T-cell (primary cell): ENCODE measurements at regions not wholly inside any gene's neighbourhood (a gene's known extent, or its start where the extent isn't known, plus 50 kb on each side); places are given as distances from the start of the nearest gene placed in this dataset.

Source experiments
- ATAC-seq, 4 experiments: fragments of 200-7000 bp in 3 of 4; fragments of 150-1000 bp in 1 of 4; cut with Tn5 transposase; replicated peaks in 1 of 4; 1 replicate in 3 of 4; 2 replicates in 1 of 4; pipeline ENCODE4 v1.10.0; 2021; ENCODE audit warnings: moderate library complexity in 3 of 4, mild to moderate bottlenecking in 2 of 4, moderate number of reproducible peaks in 1 of 4
- CTCF ChIA-PET, 2 donors: fragments of 300-600 bp; sonication (Branson Sonifier 250); formaldehyde crosslinking; loops; one replicate each; lab custom pipeline; 2022; ENCODE audit warnings: antibody characterized with exemption in 2 of 2; lab: Charles Lee
- POLR2A ChIA-PET, 2 donors: fragments of 300-600 bp; sonication (Branson Sonifier 250); formaldehyde crosslinking; loops; one replicate each; lab custom pipeline; 2022; ENCODE audit warnings: antibody characterized with exemption in 2 of 2; lab: Charles Lee
- DNase-seq, 35 experiments: peaks; one replicate each; pipeline versions ENCODE4 v3.0.0 to v3.0.0-alpha.2; 2013 to 2023
- H3K27ac ChIP-seq: one replicate; pipeline ENCODE4 v1.5.1; 2013; ENCODE audit warnings: low read length
- H3K27me3 ChIP-seq, 2 experiments: replicated peaks in 1 of 2; 1 replicate in 1 of 2; 2 replicates in 1 of 2; pipeline versions ENCODE4 v1.6.1 to v1.7.0; 2013; ENCODE audit warnings: low read length in 1 of 2, mixed read lengths in 1 of 2; ENCODE audit not compliant: control insufficient read depth in 2 of 2, insufficient read depth in 2 of 2; ENCODE audit errors: extremely low read depth in 1 of 2
- H3K36me3 ChIP-seq, 2 donors: 1 replicate in 1 of 2; 2 replicates in 1 of 2; pipeline versions ENCODE4 v1.6.1 to v1.7.0; 2013; ENCODE audit warnings: low read length in 1 of 2; ENCODE audit not compliant: control insufficient read depth in 2 of 2, insufficient read depth in 1 of 2; ENCODE audit errors: extremely low read depth in 1 of 2
- H3K4me1 ChIP-seq, 2 experiments: 1 replicate in 1 of 2; 2 replicates in 1 of 2; pipeline versions ENCODE4 v1.6.1 to v1.7.0; 2013; ENCODE audit warnings: low read length in 2 of 2, mixed read lengths in 1 of 2; ENCODE audit not compliant: insufficient read depth in 2 of 2, control insufficient read depth in 1 of 2; ENCODE audit errors: extremely low read depth in 1 of 2
- H3K4me3 ChIP-seq, 2 donors: 1 replicate in 1 of 2; 2 replicates in 1 of 2; pipeline versions ENCODE4 v1.5.1 to v1.7.0; 2013; ENCODE audit warnings: mild to moderate bottlenecking in 2 of 2, low read length in 1 of 2, moderate library complexity in 1 of 2; ENCODE audit not compliant: control insufficient read depth in 1 of 2; ENCODE audit errors: extremely low read depth in 1 of 2
- H3K9me3 ChIP-seq: 2 replicates; pipeline ENCODE4 v1.7.0; 2013
- H3K27ac Mint-ChIP-seq, 2 donors: one replicate each; pipeline ENCODE4 v1.8.0; 2020 to 2021; ENCODE audit warnings: mild to moderate bottlenecking in 2 of 2, mixed read lengths in 2 of 2
- H3K27me3 Mint-ChIP-seq, 2 donors: one replicate each; pipeline ENCODE4 v1.8.0; 2021 to 2022; ENCODE audit warnings: mixed read lengths in 2 of 2
- H3K36me3 Mint-ChIP-seq: one replicate; pipeline ENCODE4 v1.8.0; 2021; ENCODE audit warnings: mixed read lengths
- H3K4me1 Mint-ChIP-seq, 3 donors: one replicate each; pipeline ENCODE4 v1.8.0; 2020 to 2022; ENCODE audit warnings: mixed read lengths in 3 of 3, mild to moderate bottlenecking in 1 of 3
- H3K4me3 Mint-ChIP-seq, 3 donors: one replicate each; pipeline ENCODE4 v1.8.0; 2020 to 2022; ENCODE audit warnings: mild to moderate bottlenecking in 3 of 3, mixed read lengths in 3 of 3, moderate library complexity in 3 of 3
- H3K9me3 Mint-ChIP-seq, 3 donors: one replicate each; pipeline ENCODE4 v1.8.0; 2020 to 2022; ENCODE audit warnings: mixed read lengths in 3 of 3
- WGBS: methylation state at CpG from one replicate; pipeline ENCODE4 v1.1.5; 2013; ENCODE audit warnings: missing lambda C conversion rate; ENCODE audit not compliant: insufficient coverage; 5-methylcytosine and 5-hydroxymethylcytosine counted together

GRCh38 chr16:59754854-59755253 is 1020.7 kb upstream of the GOT2 start:
- Mint-ChIP-seq H3K27me3 (no peaks in the 10 kb centered on the region), H3K36me3 (no peaks in the 10 kb centered on the region), H3K4me3 (no peak overlapping the region), H3K4me1 (no peaks in the 10 kb centered on the region), H3K27ac (no peak overlapping the region), H3K9me3 (peaks cover 6 to 38% (median 20%) of the 10 kb centered on the region in 3 donors)
- POLR2A ChIA-PET: interaction anchor here in 1 of 2 donors (0.6 kb wide), 1 partner anchor 214 kb away, joined by 3 read pairs; no protein-coding TSS in a partner anchor
- 94% methylated on average over 14 of the region's 19 CpGs for WGBS
- CTCF ChIA-PET: no interaction called here
- ATAC-seq (no peak), DNase-seq (no peak)
- H3K27ac ChIP-seq: no peak overlapping the region
- H3K4me3 ChIP-seq: no peak overlapping the region
- H3K9me3 ChIP-seq: no peaks in the 10 kb centered on the region
- no peaks in the 10 kb centered on the region for H3K36me3 ChIP-seq
- H3K4me1 ChIP-seq: no peaks in the 10 kb centered on the region
- H3K27me3 ChIP-seq: no peaks in the 10 kb centered on the region

- Histone ChIP-seq H3K4me3 (no peak overlapping the region), H3K9me3 (no peaks in the 10 kb centered on the region), H3K36me3 (no peaks in the 10 kb centered on the region), H3K27me3 (no peaks in the 10 kb centered on the region), H3K4me1 (no peaks in the 10 kb centered on the region), H3K27ac (no peak overlapping the region)
- ChIA-PET POLR2A (no interaction called here), CTCF (no interaction called here)
- no peaks in the 10 kb centered on the region for H3K4me1 Mint-ChIP-seq
- ATAC-seq: no peak
- H3K9me3 Mint-ChIP-seq: peaks cover 4 to 36% (median 10%) of the 10 kb centered on the region in 3 donors
- no peak overlapping the region for H3K27ac Mint-ChIP-seq
- no peaks in the 10 kb centered on the region for H3K27me3 Mint-ChIP-seq
- 60% methylated on average over 1 of the region's 3 CpGs for WGBS
- DNase-seq: no peak
- H3K4me3 Mint-ChIP-seq: no peak overlapping the region
- no peaks in the 10 kb centered on the region for H3K36me3 Mint-ChIP-seq
Observed at GRCh38 chr16:59749662-59750336, 1015.7 kb upstream of the GOT2 start.

DNA sequence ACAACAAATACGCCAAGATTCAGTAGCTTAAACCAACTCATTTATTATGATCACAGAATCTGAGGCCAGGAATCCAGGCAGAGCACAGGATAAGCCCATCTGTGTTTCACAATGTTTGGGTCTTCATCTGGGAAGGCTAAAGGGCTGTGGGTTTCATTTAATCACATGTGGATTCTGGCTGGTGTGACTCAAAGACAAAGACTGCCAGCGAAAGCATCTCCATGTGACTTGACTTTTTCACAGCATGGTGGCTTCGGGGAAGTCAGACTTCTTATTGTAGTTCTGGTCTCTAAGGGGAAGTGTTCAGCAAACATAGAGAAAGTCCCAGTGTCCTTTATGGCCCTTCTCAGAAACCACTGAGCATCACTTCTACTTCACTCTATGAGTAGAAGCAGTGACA is 1014.4 kb upstream of the GOT2 start:
- Histone ChIP-seq H3K4me1 (no peaks in the 10 kb centered on the region), H3K27ac (no peak overlapping the region), H3K4me3 (no peak overlapping the region), H3K36me3 (no peaks in the 10 kb centered on the region), H3K9me3 (no peaks in the 10 kb centered on the region), H3K27me3 (no peaks in the 10 kb centered on the region)
- ChIA-PET POLR2A (no interaction called here), CTCF (no interaction called here)
- WGBS: 40% methylated on average over 1 of the region's 3 CpGs
- Mint-ChIP-seq H3K36me3 (no peaks in the 10 kb centered on the region), H3K4me3 (no peak overlapping the region), H3K9me3 (peaks cover 4 to 32% (median 6%) of the 10 kb centered on the region in 3 donors), H3K27me3 (no peaks in the 10 kb centered on the region), H3K4me1 (no peaks in the 10 kb centered on the region), H3K27ac (no peak overlapping the region)
- DNase-seq (no peak), ATAC-seq (no peak)

- peaks cover 4 to 19% (median 11%) of the 10 kb centered on the region in 3 donors for H3K9me3 Mint-ChIP-seq
- H3K9me3 ChIP-seq: peaks cover 2% of the 10 kb centered on the region
- H3K4me1 Mint-ChIP-seq: no peaks in the 10 kb centered on the region
- CTCF ChIA-PET: no interaction called here
- H3K4me3 ChIP-seq: no peak overlapping the region
- H3K4me3 Mint-ChIP-seq: no peak overlapping the region
- no peak for DNase-seq
- no peak overlapping the region for H3K27ac ChIP-seq
- POLR2A ChIA-PET: no interaction called here
- no peaks in the 10 kb centered on the region for H3K4me1 ChIP-seq
- H3K36me3 ChIP-seq: no peaks in the 10 kb centered on the region
- H3K27me3 Mint-ChIP-seq: no peaks in the 10 kb centered on the region
- no peak for ATAC-seq
- H3K27ac Mint-ChIP-seq: no peak overlapping the region
- no peaks in the 10 kb centered on the region for H3K27me3 ChIP-seq
- no peaks in the 10 kb centered on the region for H3K36me3 Mint-ChIP-seq
- no CpG with 5 or more reads among the region's 5 CpGs for WGBS
Observed at GRCh38 chr16:59743504-59743903, 1009.4 kb upstream of the GOT2 start.

DNA sequence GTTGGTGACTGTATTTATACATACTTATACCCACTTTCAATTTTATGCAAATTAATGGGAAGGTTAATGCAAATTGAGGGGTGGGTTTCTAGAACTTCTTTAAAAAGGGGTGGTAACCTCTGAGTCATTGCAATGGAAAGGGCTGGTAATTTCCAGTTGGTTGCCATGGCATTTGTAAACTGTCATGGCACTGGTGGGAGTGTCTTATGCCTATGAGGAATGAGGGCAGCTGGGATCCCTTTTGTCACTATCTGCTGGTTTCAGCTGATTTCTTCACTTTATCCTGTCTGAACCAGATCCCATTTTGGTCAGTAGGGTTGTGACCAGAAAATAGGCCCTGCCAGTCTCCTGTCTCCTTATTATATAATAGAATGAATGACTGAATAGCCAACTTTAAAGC is 1006.7 kb upstream of the GOT2 start:
- Mint-ChIP-seq H3K4me3 (no peak overlapping the region), H3K4me1 (no peaks in the 10 kb centered on the region), H3K36me3 (no peaks in the 10 kb centered on the region), H3K9me3 (peaks cover 4 to 23% (median 11%) of the 10 kb centered on the region in 3 donors), H3K27me3 (no peaks in the 10 kb centered on the region), H3K27ac (no peak overlapping the region)
- Histone ChIP-seq H3K27me3 (no peaks in the 10 kb centered on the region), H3K4me3 (no peak overlapping the region), H3K4me1 (no peaks in the 10 kb centered on the region), H3K27ac (no peak overlapping the region), H3K36me3 (no peaks in the 10 kb centered on the region), H3K9me3 (peaks cover 2% of the 10 kb centered on the region)
- ATAC-seq (no peak), DNase-seq (no peak)
- CTCF ChIA-PET: no interaction called here
- POLR2A ChIA-PET: no interaction called here

DNA sequence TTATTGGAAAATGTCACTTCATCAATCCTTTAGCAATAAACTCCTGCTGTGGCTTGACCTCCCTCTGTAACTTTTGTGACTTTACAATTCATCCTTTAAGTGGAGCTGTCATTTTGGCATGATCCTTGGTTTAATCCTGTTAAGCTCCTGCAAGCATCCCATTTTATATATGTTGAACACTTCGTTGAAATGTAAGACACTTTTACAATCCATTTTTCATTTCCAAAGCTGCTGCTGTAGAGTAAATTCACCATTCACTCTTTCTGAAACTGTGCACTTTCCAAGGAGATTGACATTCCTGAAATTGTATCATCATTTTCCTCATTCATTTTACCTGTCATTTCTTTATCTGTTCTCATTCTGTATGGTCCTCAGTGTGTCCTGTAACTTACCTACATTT is 1003.2 kb upstream of the GOT2 start:
- Histone ChIP-seq H3K27me3 (no peaks in the 10 kb centered on the region), H3K27ac (no peak overlapping the region), H3K36me3 (no peaks in the 10 kb centered on the region), H3K9me3 (peaks cover 2% of the 10 kb centered on the region), H3K4me3 (no peak overlapping the region), H3K4me1 (no peaks in the 10 kb centered on the region)
- H3K27me3 Mint-ChIP-seq: no peaks in the 10 kb centered on the region
- H3K9me3 Mint-ChIP-seq: peaks cover 8 to 25% (median 9%) of the 10 kb centered on the region in 3 donors
- no peaks in the 10 kb centered on the region for H3K36me3 Mint-ChIP-seq
- ATAC-seq (no peak), DNase-seq (no peak)
- H3K4me3 Mint-ChIP-seq: no peak overlapping the region
- POLR2A ChIA-PET: no interaction called here
- H3K4me1 Mint-ChIP-seq: no peaks in the 10 kb centered on the region
- WGBS: no CpG with 5 or more reads among the region's 1 CpG
- CTCF ChIA-PET: no interaction called here
- H3K27ac Mint-ChIP-seq: no peak overlapping the region

- DNase-seq: no peak
- ChIA-PET POLR2A (no interaction called here), CTCF (no interaction called here)
Observed at GRCh38 chr16:59733321-59733720, 999.2 kb upstream of the GOT2 start.

More at GRCh38 chr16:59733321-59733720, 999.2 kb upstream of the GOT2 start:
- Histone ChIP-seq H3K4me3 (no peak overlapping the region), H3K27me3 (peaks cover 0 to 8% of the 10 kb centered on the region in 2 experiments), H3K4me1 (no peaks in the 10 kb centered on the region), H3K9me3 (no peaks in the 10 kb centered on the region), H3K27ac (no peak overlapping the region), H3K36me3 (no peaks in the 10 kb centered on the region)
- ATAC-seq: no peak
- Mint-ChIP-seq H3K9me3 (peaks cover 15 to 44% (median 23%) of the 10 kb centered on the region in 3 donors), H3K27ac (no peak overlapping the region), H3K4me3 (no peak overlapping the region), H3K36me3 (no peaks in the 10 kb centered on the region), H3K27me3 (no peaks in the 10 kb centered on the region), H3K4me1 (no peaks in the 10 kb centered on the region)
